Lung microvascular endothelial cell (primary cell): ENCODE measurements at regions not wholly inside any gene's neighbourhood (a gene's known extent, or its start where the extent isn't known, plus 50 kb on each side); places are given as distances from the start of the nearest gene placed in this dataset.
A peak's percentile ranks its signal among the peaks of the same experiment; 100 is the strongest.

Experiments
- DNase-seq, 2 donors: peaks; one replicate each; pipeline versions ENCODE4 v3.0.0 to v3.0.0-alpha.2; 2010; ENCODE audit warnings: low read depth in 2 of 2

GRCh38 chr13:30002577-30002976 lies 152.2 kb upstream of the UBL3 start:
- peak in 1 of 2 donors; percentile 52 for DNase-seq

DNA sequence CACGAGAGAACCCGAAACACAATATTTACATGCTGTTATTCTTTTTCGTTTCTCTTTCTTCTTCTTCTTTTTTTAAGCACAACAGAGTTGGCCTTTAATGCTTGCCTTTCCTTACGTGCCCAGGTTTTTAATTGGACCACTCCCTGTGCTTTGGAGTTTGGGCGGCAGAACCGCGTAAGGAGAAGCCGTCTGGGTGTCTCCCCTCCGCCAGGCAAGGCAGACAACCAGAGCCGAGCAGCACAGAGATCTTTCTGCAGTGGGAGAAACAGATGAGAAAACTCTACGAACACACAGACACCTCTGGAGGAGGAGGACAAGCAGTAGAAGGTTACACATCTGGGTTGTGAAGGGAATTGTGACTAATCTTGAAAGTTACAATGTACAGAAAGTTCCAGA lies 150.0 kb upstream of the UBL3 start:
- no peak for DNase-seq

- DNase-seq, result no peak
Observed at GRCh38 chr13:29999492-30000369, 149.3 kb upstream of the UBL3 start.

- no peak for DNase-seq
Observed at GRCh38 chr13:29996316-29996715, 145.9 kb upstream of the UBL3 start.

DNA sequence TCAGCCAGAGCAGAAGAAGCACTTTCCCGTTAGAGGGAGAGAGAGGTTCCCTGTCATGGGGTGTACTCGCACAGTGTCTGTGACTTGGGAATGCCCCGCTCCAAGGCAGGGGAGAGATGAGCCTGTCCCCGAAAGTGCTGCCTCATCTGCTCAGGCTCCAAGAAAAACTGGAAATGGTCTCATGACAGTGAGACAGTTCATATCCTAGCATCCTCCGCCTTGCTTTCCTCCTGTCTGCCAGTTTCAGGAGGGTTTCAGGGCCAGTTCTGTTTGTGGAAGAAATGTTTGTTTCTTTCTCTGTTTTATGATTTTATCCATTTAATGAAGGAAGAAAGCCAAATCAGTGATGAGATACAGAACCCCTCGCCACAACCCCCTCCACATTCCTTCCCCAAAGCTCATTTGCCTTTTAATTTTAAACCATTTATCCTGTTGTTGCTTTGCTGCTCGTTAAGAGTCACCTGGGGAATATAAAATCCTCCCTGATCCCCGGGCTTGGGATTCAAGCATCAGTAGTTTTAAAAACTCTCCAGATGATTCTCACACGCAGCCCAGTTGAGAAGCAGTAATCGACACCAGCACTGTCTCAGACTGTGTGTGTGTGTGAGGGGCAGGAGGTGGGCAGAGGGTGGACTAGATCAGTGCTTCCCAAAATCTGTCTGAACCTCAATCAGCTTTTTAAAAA lies 144.6 kb upstream of the UBL3 start:
- peak in 1 of 2 donors; percentile 12 for DNase-seq

- DNase-seq, result peak in 1 of 2 donors; percentile 82
Observed at GRCh38 chr13:29993716-29994488, 143.5 kb upstream of the UBL3 start.

GRCh38 chr13:29993196-29993595 lies 142.8 kb upstream of the UBL3 start:
- no peak for DNase-seq

DNA sequence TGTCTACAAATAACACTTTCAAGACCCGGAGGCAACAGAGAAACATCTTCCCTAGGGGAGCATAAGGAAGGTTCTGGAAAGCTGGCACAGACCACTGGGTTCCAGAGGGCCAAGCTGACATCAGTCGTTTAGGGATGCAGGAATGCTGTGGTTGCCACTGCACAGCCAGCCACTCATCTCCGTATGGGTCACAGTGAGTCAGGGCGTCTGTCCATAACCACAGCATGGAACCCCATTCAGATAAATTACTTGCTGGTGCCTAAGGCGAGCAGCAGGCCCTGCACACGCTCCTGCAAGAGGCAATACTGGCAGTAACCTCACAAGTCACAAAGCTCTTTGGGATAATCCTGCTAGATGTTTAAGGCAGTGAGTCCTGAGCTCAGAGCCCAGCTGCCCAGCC lies 140.9 kb upstream of the UBL3 start:
- peak in 1 of 2 donors; percentile 32 for DNase-seq

DNA sequence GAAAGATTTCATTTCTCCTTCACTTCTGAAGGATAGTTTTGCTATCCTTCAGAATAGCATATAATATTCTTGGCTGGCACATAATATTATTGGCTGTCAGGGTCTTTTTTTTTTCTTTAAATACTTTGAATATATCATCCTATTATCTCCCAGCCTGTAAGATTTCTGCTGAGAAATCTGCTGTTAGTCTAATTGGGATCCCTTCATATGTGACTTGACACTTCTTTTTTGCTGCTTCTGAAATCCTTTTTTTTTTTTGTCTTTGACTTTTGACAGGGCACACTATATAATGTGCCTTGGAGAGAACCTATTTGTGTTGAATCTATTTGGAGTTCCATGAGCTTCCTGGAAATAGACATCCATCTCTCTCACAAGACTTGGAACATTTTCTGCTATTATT lies 136.9 kb upstream of the UBL3 start:
- no peak for DNase-seq

DNA sequence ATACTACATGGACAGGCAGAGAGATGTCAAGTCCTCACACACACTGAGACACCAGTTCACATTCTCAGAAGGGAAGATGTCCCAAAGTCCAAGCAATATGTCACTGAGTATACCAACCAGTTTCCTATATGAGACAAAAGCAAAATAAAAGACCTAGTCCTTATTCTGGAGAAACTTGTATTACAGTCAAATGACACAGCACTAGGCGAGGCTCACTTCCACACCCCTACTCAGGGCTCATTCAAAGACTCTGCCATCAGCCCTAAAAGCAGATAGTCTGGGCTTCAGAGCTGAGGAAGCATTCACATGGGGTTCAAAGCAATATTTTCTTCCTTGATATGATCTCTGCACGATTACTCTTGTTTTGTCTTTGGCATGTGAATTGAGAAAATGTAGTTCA lies 129.9 kb upstream of the UBL3 start:
- no peak for DNase-seq

- no peak for DNase-seq
Observed at GRCh38 chr13:29978211-29978610, 127.8 kb upstream of the UBL3 start.

DNA sequence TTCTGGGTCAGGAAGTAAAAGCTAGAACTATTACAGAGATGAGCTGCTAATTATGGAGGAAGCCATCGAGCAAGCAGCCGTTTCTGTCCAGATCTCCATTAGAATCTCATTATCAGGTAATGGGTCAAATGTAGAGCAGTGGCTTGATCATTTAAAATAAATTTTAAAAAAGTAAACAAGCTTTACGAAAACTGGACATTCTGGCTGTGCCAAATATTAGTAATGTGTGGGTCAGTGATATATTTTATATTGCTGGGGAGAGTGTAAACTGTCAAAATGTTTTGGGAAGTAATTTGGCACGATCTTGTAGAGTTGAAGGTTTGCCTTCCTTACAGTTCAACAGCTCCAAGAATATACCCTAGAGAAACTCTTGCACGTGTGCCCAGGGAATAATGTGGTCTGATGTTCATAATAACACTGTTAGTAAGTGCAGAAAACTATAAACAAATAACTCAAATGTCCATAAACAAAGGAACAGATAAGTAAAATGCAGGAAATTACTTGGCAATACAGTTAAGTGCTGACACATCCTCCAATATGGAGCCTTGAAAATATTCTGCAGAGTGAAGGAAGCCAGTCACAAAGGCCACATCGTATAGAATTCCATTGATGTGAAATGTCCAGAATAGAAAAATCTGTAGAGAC lies 127.2 kb upstream of the UBL3 start:
- no peak for DNase-seq

- DNase-seq, result no peak
Observed at GRCh38 chr13:29976535-29976934, 126.1 kb upstream of the UBL3 start.

- no peak for DNase-seq
Observed at GRCh38 chr13:29975283-29975682, 124.9 kb upstream of the UBL3 start.

GRCh38 chr13:29969286-29969685 lies 118.9 kb upstream of the UBL3 start:
- DNase-seq, result no peak

- no peak for DNase-seq
Observed at GRCh38 chr13:29964181-29964845, 113.9 kb upstream of the UBL3 start.

DNA sequence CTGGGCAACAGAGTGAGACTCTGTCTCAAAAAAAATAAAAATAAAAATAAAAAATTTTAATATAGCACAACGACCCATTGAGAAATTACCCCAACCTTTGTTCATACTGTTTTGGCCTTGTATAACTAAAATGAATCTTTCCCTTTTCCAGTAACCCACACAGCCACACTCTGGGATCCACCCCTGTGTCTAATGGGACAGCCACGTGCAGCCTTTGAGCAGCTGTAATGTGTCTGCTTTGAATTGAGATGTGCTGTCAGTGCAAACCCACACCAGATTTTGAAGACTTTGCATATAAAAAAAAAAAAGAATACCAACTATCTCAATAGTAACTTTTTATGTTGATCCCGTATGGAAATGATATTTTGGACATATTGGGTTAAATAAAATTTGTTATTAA lies 112.7 kb upstream of the UBL3 start:
- no peak for DNase-seq

DNA sequence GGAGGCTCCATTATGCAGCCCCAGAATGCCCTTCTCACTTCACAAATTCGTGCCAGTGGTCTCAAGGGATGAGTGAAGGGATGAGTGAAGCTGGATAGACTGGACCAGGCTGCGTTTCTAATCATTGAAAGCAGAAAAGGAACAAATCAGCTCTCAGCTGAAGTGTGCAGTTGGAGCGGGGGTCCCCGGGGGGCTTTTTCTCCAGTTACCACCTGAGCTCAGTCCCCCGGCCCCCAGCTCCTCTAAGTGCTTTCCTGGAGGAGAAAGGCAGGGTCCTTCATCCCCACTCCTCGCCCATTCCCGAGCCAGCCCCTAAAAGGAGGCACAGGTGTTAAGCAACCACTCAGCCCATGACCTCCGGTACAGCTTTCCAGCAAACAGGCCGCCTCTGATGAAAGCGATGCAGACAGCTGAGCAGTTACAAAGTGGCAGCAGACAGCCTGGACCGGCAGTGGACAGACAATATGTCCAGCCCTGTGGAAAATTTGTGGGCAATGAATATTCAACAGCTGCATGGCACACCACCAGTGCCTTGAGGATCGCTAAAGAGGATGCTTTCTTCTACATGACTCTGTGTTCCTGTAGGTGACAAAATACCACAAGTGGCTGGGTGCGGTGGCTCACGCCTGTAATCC lies 110.7 kb upstream of the UBL3 start:
- no peak for DNase-seq

GRCh38 chr13:29959603-29960002 lies 109.2 kb upstream of the UBL3 start:
- DNase-seq, result no peak

DNA sequence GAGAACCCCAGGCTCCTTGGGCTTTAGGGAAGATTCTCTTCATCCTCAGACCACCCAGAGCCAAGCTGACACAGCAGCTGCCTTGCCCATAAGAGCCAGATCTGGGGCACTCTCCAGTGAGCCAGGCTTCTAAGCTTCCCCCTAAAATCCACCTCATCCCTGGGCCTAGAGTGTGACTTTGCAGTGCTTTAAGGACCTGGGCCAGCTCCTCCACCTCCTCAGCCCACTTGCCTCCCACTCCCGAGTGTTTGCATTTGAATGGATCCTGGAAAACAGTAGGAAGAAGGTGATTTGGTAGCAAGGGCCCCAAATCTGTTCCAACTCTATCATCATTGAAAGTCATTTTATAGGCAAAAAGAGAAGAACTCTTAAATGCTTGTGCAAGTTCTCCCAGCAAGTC lies 108.7 kb upstream of the UBL3 start:
- no peak for DNase-seq

DNA sequence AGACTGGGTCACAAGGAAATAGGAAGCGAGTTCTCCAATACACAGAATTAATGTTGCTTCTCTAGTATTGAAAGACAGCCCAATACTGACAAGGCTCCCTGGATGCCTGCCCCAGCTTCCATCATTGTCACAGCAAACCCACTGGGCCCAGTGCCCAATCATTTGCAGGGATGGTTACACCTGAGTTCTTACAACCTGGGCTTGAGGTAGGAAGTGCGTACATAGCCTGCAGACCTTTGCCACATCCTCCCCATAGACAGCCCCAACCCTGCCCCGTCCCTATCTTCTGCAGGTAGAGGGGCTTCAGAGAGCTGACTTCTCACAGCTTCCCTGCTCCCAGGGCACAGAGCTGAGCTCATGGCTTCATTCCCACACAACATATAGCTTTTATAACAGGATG lies 108.1 kb upstream of the UBL3 start:
- DNase-seq, result no peak
